ENCODE measurements at regions not wholly inside any gene's neighbourhood (a gene's known extent, or its start where the extent isn't known, plus 50 kb on each side); places are given as distances from the start of the nearest gene placed in this dataset.

GRCh38 chr3:103693831-103694230, 1259.0 kb downstream of the ZPLD1 start:
- DNase-seq, result no peak

DNA sequence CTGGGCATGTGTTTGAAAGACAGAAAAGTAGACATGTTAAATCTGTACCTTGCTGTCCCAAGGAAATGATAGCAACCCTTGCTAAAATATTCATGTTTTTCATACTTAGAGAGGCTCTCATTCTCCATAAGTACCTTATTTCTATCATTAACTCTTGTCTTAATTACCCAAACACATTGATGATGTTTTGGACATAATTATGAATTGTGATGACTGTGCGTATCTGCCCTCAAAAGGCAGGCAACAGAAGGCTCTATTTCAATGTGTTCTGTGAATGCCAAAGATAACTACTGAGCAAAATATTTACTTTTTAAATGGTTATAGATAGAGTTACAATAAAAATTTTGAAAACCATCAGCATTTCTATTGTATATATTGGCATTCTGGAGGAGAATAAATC, 1263.8 kb downstream of the ZPLD1 start:
- no peak for DNase-seq

GRCh38 chr3:103699228-103699627, 1264.4 kb downstream of the ZPLD1 start:
- DNase-seq, result no peak

DNA sequence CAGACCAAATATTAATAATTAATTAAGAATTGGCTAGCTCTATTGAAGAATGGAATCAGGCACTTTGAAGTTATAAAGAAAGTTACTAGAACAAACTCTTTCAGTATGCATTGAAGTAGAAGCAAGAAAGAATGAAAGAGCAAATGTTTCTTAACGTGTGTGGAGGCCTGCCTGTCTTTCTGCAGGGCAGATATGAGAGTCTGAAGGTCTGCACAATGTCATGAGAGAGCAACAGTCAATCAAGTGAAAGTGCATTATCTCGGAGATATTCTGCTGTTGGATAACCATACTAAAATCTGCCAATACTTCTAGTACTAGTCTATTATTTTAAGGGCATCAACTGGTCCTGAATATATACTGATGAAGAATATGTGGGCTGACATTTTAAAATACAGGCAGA, 1270.8 kb downstream of the ZPLD1 start:
- no peak for DNase-seq

DNA sequence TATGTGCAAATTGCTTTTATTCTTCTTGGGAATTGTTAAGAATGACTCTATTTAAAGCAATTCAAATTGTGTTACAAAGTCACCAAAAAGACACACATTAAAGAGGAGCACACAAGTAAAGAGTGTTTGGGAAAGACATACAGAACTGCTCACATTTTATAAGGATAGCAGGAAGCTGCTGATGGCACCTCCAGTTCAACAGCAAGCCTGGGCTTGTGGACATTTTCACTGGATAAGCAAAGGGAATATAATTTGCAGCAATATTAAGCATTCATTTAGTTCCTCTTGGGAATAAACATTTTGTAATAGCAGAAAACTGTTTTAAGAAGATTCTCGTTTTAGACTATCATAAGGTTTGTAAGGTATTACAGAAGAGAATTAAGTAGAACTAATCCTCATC, 1271.9 kb downstream of the ZPLD1 start:
- no peak for DNase-seq

DNA sequence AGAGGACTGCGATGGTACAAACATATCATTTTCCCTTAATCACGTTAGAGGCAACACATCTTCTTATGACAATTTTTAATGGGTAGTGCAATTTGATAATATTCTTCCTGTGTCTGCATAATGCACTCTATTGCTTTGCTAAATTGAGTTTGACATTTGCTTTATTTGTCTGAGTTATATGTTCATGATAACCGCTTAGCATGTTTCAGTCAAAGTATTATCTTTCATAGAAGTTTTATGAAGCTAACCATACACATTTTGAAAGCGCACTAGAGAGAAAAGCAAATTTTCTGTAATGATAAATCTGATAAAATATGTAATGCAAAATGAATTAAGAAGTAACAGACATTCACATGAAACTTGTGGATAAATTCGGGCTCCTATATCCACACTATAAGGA, 1276.9 kb downstream of the ZPLD1 start:
- no peak for DNase-seq

GRCh38 chr3:103712320-103713008, 1277.6 kb downstream of the ZPLD1 start:
- DNase-seq, result no peak

DNA sequence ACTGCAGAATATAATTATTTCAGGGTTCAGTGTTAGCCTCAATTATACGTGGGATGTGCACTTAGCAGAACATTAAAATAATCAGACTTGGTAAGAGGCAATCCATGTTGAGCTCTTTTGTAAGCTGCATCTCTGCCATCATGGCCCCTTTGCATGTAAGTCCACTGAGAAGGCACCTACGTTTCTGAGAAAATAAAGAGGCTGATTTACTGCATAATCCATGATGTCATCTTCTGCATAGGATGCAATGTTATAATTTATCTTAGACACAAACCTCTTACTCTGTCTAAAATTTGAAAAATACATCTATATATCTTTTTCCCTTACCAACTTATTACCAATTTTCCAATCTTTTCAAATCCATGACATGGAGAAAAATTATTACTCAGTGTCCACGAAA, 1294.7 kb downstream of the ZPLD1 start:
- DNase-seq, result no peak

- DNase-seq, result no peak
Measured at GRCh38 chr3:103730744-103731143, 1295.9 kb downstream of the ZPLD1 start.

GRCh38 chr3:103752986-103753385, 1318.2 kb downstream of the ZPLD1 start:
- no peak for DNase-seq

- no peak for DNase-seq
Measured at GRCh38 chr3:103767635-103768034, 1332.8 kb downstream of the ZPLD1 start.

DNA sequence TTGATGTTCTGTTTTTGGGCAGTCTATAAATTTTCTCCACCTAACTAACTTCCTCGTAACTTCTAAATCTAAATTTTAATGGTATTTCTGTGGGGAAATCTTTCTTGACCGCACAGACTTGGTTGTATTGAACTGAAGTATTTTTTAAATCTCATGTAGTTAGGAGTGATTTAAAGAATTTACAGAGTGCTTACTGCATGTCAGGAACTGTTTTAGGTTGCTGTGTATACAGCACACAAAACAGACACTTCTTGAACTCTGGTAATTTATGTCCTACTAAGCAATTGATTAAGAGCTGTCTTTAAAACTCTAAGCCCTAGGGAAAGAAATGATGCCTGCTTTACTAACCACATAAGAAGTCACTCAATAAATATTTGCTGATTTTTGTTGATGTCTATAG, 1350.2 kb downstream of the ZPLD1 start:
- DNase-seq, result no peak

- DNase-seq, result no peak
Measured at GRCh38 chr3:103785537-103785936, 1350.7 kb downstream of the ZPLD1 start.

- no peak for DNase-seq
Measured at GRCh38 chr3:103786296-103786695, 1351.5 kb downstream of the ZPLD1 start.

DNA sequence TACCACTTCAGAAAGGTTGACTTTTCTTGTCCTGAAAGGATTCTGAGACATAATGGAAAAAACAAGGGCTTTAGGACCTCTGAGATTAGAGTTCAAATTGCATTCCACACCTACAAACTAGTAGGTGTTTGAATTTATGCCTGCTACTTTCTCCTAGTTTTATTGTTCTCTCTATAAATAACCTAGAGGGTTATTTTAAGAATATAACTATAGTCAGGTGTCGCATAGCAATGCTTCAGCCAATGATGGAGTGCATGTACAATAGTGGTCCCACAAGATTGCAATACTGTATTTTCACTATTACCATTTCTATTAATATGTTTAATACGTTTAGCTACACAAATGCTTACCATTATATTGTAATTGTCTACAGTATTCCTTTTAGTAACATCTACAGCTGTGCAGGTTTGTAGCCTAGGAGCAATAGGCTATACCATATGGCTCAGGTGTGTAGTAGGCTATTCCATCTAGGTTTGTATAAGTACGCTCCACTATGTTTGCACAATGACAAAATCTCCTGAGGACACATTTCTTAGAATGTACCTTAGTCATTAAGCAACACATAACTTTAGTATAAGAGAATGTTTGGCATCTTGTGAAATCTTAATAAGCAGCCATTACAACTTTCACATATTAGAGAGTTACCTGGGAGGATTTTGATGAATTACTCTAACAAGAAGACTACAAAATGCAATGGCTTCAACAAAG, 1352.5 kb downstream of the ZPLD1 start:
- DNase-seq, result no peak

- DNase-seq, result no peak
Measured at GRCh38 chr3:103787879-103788278, 1353.1 kb downstream of the ZPLD1 start.

- no peak for DNase-seq
Measured at GRCh38 chr3:103791786-103792515, 1357.1 kb downstream of the ZPLD1 start.

GRCh38 chr3:103794656-103795055, 1359.8 kb downstream of the ZPLD1 start:
- DNase-seq, result no peak

DNA sequence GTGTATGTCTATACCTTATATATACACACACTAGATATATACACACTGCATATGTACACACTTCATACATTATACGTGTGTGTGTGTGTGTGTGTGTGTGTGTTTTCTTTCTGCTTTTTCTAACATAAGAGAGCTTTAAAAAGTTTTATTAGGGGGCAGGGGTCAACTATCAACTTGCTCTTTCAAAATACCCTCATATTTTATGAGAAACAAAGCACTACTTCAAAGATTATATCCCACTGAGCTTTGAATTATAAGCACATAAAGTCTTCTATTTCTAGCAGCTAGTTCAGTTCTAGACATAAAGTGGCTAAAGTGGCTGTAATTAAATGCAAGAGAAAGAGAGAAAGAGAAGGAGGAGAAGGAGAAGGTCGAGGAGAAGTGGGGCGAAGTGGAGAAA, 1361.3 kb downstream of the ZPLD1 start:
- no peak for DNase-seq

GRCh38 chr3:103803787-103804186, 1369.0 kb downstream of the ZPLD1 start:
- DNase-seq, result no peak

DNA sequence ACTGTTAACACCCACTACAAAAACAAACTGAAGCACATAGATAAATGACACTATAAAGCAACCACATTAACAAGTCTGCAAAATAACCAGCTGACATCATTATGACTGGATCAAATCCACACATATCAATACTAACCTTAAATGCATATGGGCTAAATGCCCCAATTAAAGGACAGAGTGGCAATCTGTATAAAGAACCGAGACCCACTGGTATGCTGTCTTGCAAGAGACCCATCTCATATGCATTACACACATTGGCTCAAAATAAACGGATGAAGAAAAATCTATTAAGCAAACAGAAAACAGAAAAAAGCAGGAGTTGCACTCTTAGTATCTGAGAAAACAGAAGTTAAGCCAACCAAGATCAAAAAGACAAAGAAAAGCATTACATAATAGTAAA, 1375.4 kb downstream of the ZPLD1 start:
- DNase-seq, result no peak

DNA sequence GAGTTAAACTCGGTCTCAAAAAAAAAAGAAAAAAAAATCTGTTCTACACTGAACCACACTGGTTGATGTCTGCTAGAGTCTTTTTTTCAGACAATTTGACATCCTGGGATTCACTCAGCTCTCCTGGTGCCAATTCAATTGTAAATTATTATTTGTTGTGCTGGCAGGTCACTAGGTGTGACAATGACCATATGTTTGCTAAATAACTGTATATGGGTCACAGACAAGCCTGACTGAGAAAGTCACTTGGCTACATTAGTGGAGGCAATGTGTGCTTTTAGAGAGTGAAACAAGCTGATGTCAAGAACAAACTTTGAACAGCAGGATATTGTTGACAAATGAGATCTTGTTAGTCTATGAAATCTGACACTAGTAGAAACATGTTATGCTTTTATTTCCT, 1379.1 kb downstream of the ZPLD1 start:
- no peak for DNase-seq

DNA sequence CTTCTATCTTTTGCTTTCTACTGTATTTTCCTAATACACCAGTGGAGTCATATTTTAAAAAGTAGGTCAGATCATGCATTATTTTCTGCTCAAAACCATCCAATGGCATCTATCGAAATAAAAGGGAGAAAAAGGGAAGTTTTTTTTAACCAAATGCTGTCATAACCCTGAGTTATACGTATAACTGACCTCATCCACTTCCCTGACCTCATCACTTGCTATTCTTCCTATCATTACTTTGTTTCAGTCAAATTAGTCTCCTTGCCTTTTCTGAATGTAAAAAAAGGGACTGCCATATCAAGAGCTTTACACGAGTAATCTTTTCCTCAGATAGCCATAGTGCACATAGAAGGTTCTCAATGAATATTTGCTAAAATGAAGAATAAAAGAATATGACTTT, 1383.6 kb downstream of the ZPLD1 start:
- no peak for DNase-seq

DNA sequence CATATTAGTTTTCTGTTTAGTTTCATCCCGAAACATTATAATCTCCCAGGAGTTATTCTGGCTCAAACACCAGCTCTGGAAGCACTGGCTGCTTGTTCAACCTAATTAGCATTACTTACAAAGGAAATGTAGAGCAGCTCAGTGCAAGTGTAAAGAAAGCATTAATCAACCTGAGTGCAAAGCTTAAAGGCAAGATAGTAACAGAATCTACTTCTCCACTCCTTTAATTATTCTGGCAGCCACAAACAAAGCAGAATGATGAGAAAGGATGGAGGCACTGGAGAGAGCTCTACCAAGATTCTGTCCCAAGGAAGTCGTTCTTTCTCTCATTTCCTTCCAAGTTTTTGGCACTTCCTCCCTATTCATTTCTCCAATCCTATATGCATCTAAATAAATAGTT, 1384.0 kb downstream of the ZPLD1 start:
- DNase-seq, result no peak

All from effector CD4-positive, alpha-beta T cell (primary cell).